HL-60 (cell line): ENCODE measurements at regions not wholly inside any gene's neighbourhood (a gene's known extent, or its start where the extent isn't known, plus 50 kb on each side); places are given as distances from the start of the nearest gene placed in this dataset.

Experiments used
- SPI1 ChIP-seq: IDR thresholded peaks from 2 replicates; pipeline ENCODE4 v1.6.1; 2012; ENCODE audit warnings: low read depth, mild to moderate bottlenecking, borderline replicate concordance
- TF ChIP-seq, protein P1 (sequence below): IDR thresholded peaks from one replicate; pipeline ENCODE4 v1.5.1; 2011; ENCODE audit warnings: low read length, control low read depth, inconsistent platforms; ENCODE audit not compliant: insufficient read depth

DNA sequence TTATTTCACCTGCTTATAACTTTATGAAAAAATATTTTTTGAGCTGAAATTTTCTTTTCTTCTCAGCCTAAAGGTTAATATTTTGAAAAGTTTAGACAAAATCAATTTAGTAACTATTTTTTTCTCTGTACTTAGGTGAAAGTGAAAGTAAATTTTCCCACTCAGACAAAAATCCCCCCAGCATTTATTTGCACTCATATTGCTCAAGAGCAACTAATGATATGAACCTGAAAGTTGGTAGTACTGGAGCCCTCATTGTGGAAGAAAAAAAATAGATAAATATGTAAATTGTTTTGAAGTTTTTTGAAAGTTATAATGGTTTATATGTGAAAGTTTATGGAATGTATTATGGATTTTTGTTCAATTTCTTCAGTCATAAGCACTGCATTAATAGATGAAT lies 1005.9 kb upstream of the ATXN7L3B start:
- TF ChIP-seq, protein P1, sequence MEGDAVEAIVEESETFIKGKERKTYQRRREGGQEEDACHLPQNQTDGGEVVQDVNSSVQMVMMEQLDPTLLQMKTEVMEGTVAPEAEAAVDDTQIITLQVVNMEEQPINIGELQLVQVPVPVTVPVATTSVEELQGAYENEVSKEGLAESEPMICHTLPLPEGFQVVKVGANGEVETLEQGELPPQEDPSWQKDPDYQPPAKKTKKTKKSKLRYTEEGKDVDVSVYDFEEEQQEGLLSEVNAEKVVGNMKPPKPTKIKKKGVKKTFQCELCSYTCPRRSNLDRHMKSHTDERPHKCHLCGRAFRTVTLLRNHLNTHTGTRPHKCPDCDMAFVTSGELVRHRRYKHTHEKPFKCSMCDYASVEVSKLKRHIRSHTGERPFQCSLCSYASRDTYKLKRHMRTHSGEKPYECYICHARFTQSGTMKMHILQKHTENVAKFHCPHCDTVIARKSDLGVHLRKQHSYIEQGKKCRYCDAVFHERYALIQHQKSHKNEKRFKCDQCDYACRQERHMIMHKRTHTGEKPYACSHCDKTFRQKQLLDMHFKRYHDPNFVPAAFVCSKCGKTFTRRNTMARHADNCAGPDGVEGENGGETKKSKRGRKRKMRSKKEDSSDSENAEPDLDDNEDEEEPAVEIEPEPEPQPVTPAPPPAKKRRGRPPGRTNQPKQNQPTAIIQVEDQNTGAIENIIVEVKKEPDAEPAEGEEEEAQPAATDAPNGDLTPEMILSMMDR: no peak
- no peak for TF ChIP-seq SPI1
